DND-41 (cell line): ENCODE measurements at regions not wholly inside any gene's neighbourhood (a gene's known extent, or its start where the extent isn't known, plus 50 kb on each side); places are given as distances from the start of the nearest gene placed in this dataset.

Experiments
- ATAC-seq: fragments of 200-7000 bp; cut with Tn5 transposase; 3 replicates; pipeline ENCODE4 v1.9.1; 2021; ENCODE audit warnings: low read depth; ENCODE audit not compliant: insufficient read depth
- DNase-seq: peaks from one replicate; pipeline ENCODE4 v3.0.0-alpha.2; 2020
- H2AFZ ChIP-seq: 2 replicates; pipeline ENCODE4 v1.6.0; 2012; ENCODE audit warnings: low read depth, low read length
- H3K27ac ChIP-seq: 2 replicates; pipeline ENCODE4 v1.5.1; 2012; ENCODE audit warnings: low read length, inconsistent platforms
- H3K27me3 ChIP-seq: fragments of 200-600 bp; sonication (generic); 2 replicates; pipeline ENCODE4 v1.6.0; 2012; ENCODE audit warnings: low read length, mild to moderate bottlenecking, inconsistent platforms; ENCODE audit not compliant: insufficient read depth, poor library complexity
- H3K36me3 ChIP-seq: 2 replicates; pipeline ENCODE4 v1.5.1; 2012; ENCODE audit warnings: low read length, inconsistent platforms; ENCODE audit not compliant: insufficient read depth
- H3K4me1 ChIP-seq: 2 replicates; pipeline ENCODE4 v1.5.1; 2012; ENCODE audit warnings: mild to moderate bottlenecking, low read length; ENCODE audit not compliant: insufficient read depth
- H3K4me2 ChIP-seq: 2 replicates; pipeline ENCODE4 v1.6.0; 2012; ENCODE audit warnings: mild to moderate bottlenecking, moderate library complexity, low read length, inconsistent platforms; ENCODE audit not compliant: insufficient read depth
- H3K4me3 ChIP-seq, 2 experiments: fragments of 200-600 bp in 1 of 2; shearing (Covaris generic) in 1 of 2; 2 replicates each; pipeline ENCODE4 v1.5.1; 2012 to 2016; ENCODE audit warnings: inconsistent platforms in 2 of 2, low read length in 2 of 2, mild to moderate bottlenecking in 2 of 2, low read depth in 1 of 2, moderate library complexity in 1 of 2
- H3K79me2 ChIP-seq: 2 replicates; pipeline ENCODE4 v1.6.0; 2012; ENCODE audit warnings: low read length, inconsistent platforms; ENCODE audit not compliant: insufficient read depth
- H3K9ac ChIP-seq: 2 replicates; pipeline ENCODE4 v1.6.0; 2012; ENCODE audit warnings: low read depth, mild to moderate bottlenecking, inconsistent platforms, low read length, moderate library complexity
- H3K9me3 ChIP-seq: 2 replicates; pipeline ENCODE4 v1.5.1; 2012; ENCODE audit warnings: low read length, moderate library complexity, mild to moderate bottlenecking, inconsistent platforms; ENCODE audit not compliant: insufficient read depth, severe bottlenecking
- H4K20me1 ChIP-seq: 2 replicates; pipeline ENCODE4 v1.6.0; 2012; ENCODE audit warnings: low read length; ENCODE audit not compliant: insufficient read depth
- CTCF ChIP-seq: IDR thresholded peaks from 2 replicates; pipeline ENCODE4 v1.5.1; 2012; ENCODE audit warnings: borderline replicate concordance, low read length, moderate library complexity, mild to moderate bottlenecking; ENCODE audit not compliant: poor library complexity, severe bottlenecking; ENCODE audit errors: extremely low read depth
- EZH2 ChIP-seq: IDR thresholded peaks from 3 replicates; pipeline ENCODE4 v1.6.1; 2012; ENCODE audit warnings: borderline replicate concordance, low read depth, mild to moderate bottlenecking, moderate library complexity, low read length, inconsistent platforms; ENCODE audit not compliant: severe bottlenecking

- Histone ChIP-seq H3K27ac (no peak overlapping the region), H3K79me2 (no peaks in the 10 kb centered on the region), H3K4me2 (no peak overlapping the region), H3K36me3 (no peaks in the 10 kb centered on the region), H3K4me1 (no peaks in the 10 kb centered on the region), H3K4me3 (no peak overlapping the region), H3K9ac (no peak overlapping the region), H3K27me3 (no peaks in the 10 kb centered on the region), H3K9me3 (no peaks in the 10 kb centered on the region), H2AFZ (no peak overlapping the region), H4K20me1 (no peaks in the 10 kb centered on the region)
- no peak for TF ChIP-seq EZH2
- no peak for TF ChIP-seq CTCF
- no peak for DNase-seq
- ATAC-seq, result no peak
Observed at GRCh38 chr22:49709464-49709863, 118.2 kb downstream of the BRD1 start.

GRCh38 chr22:49705972-49706352 is 121.7 kb downstream of the BRD1 start:
- Histone ChIP-seq H3K79me2 (no peaks in the 10 kb centered on the region), H3K36me3 (no peaks in the 10 kb centered on the region), H3K9me3 (peaks cover 10% of the 10 kb centered on the region), H3K4me2 (no peak overlapping the region), H3K9ac (no peak overlapping the region), H3K27ac (no peak overlapping the region), H3K27me3 (no peaks in the 10 kb centered on the region), H2AFZ (no peak overlapping the region), H4K20me1 (no peaks in the 10 kb centered on the region), H3K4me3 (no peak overlapping the region), H3K4me1 (no peaks in the 10 kb centered on the region)
- TF ChIP-seq CTCF (no peak), EZH2 (no peak)
- DNase-seq (no peak), ATAC-seq (no peak)

- Histone ChIP-seq H3K9me3 (peaks cover 10% of the 10 kb centered on the region), H3K9ac (no peak overlapping the region), H4K20me1 (no peaks in the 10 kb centered on the region), H3K36me3 (no peaks in the 10 kb centered on the region), H3K4me1 (no peaks in the 10 kb centered on the region), H2AFZ (no peak overlapping the region), H3K79me2 (no peaks in the 10 kb centered on the region), H3K27me3 (no peaks in the 10 kb centered on the region), H3K4me2 (no peak overlapping the region), H3K4me3 (no peak overlapping the region), H3K27ac (no peak overlapping the region)
- ATAC-seq (no peak), DNase-seq (no peak)
- no peak for TF ChIP-seq EZH2
- TF ChIP-seq CTCF, result no peak
Observed at GRCh38 chr22:49705216-49705971, 122.3 kb downstream of the BRD1 start.
